GM23338 (cell line): ENCODE measurements at regions not wholly inside any gene's neighbourhood (a gene's known extent, or its start where the extent isn't known, plus 50 kb on each side); places are given as distances from the start of the nearest gene placed in this dataset.

Experiments
- EZH2phosphoT487 ChIP-seq: fragments of 200-600 bp; sonication (generic); IDR thresholded peaks from one replicate; pipeline ENCODE4 v1.8.1; 2018; ENCODE audit warnings: antibody characterized with exemption; ENCODE audit not compliant: unreplicated experiment
- JUNB ChIP-seq: IDR thresholded peaks from one replicate; pipeline ENCODE4 v1.6.1; 2016; ENCODE audit warnings: antibody characterized with exemption; ENCODE audit not compliant: unreplicated experiment
- POLR2AphosphoS5 ChIP-seq: IDR thresholded peaks from 2 replicates; pipeline ENCODE4 v1.6.1; 2016; ENCODE audit warnings: antibody characterized with exemption, low read depth
- TF ChIP-seq, protein P1 (sequence below), 2 experiments: fragments of 200-600 bp in 1 of 2; sonication (generic) in 1 of 2; conservative IDR thresholded peaks; 2 replicates each; pipeline versions ENCODE4 v1.5.1 to v1.6.1; 2016 to 2017; ENCODE audit warnings: antibody characterized with exemption in 2 of 2, low read depth in 2 of 2, mild to moderate bottlenecking in 2 of 2, moderate library complexity in 1 of 2

DNA sequence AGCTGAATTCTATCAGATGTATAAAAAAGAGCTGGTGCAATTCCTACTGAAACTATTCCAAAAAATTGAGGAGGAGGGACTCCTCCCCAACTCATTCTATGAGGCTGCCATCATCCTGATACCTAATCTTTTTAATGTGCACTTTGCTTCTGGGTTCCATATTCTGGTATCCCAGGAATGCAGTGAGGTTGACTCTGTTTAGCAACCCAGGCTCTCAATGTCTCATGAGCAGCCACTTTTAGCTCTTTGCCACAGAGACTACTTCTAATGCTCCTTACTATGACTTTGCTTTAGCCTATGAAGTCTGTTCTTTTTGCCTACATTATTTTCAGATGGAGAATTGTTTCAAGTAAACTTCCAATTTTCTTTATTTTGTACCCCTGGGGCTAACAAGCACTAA lies 185.5 kb upstream of the NRSN1 start:
- TF ChIP-seq, protein P1, sequence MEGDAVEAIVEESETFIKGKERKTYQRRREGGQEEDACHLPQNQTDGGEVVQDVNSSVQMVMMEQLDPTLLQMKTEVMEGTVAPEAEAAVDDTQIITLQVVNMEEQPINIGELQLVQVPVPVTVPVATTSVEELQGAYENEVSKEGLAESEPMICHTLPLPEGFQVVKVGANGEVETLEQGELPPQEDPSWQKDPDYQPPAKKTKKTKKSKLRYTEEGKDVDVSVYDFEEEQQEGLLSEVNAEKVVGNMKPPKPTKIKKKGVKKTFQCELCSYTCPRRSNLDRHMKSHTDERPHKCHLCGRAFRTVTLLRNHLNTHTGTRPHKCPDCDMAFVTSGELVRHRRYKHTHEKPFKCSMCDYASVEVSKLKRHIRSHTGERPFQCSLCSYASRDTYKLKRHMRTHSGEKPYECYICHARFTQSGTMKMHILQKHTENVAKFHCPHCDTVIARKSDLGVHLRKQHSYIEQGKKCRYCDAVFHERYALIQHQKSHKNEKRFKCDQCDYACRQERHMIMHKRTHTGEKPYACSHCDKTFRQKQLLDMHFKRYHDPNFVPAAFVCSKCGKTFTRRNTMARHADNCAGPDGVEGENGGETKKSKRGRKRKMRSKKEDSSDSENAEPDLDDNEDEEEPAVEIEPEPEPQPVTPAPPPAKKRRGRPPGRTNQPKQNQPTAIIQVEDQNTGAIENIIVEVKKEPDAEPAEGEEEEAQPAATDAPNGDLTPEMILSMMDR (conservative IDR thresholded peaks at IDR 0.05; ENCODE audit: low read depth in 2 of 2): no peak
- TF ChIP-seq EZH2phosphoT487 (no peak), JUNB (no peak), POLR2AphosphoS5 (no peak)
